Upper lobe of left lung (tissue), 4 donors: ENCODE measurements at regions not wholly inside any gene's neighbourhood (a gene's known extent, or its start where the extent isn't known, plus 50 kb on each side); places are given as distances from the start of the nearest gene placed in this dataset.
"Not testable (repeated sequence)": the region's sequence is repeated elsewhere in the genome, so short reads cannot be mapped to it uniquely, and the experiment has no call there.

Source experiments
- EP300 ChIP-seq, 4 donors: sonication (generic); formaldehyde crosslinking; IDR thresholded peaks; one replicate each; pipeline ENCODE4 v1.5.1; 2017; ENCODE audit warnings: antibody characterized with exemption in 4 of 4, control low read depth in 2 of 4
- POLR2A ChIP-seq, 4 donors: fragments of 450-650 bp; IDR thresholded peaks; one replicate each; pipeline ENCODE4 v1.5.1; 2016 to 2017; ENCODE audit warnings: antibody characterized with exemption in 4 of 4, mild to moderate bottlenecking in 2 of 4
- TF ChIP-seq, protein P1 (sequence below), 6 experiments: fragments of 450-650 bp in 4 of 6; fragments of 200-600 bp in 2 of 6; sonication (generic) in 2 of 6; IDR thresholded peaks; one replicate each; pipeline ENCODE4 v1.5.1; 2016 to 2019; ENCODE audit warnings: antibody characterized with exemption in 6 of 6

- TF ChIP-seq POLR2A, EP300 (IDR thresholded peaks at IDR 0.05): not testable (repeated sequence)
- TF ChIP-seq, protein P1, sequence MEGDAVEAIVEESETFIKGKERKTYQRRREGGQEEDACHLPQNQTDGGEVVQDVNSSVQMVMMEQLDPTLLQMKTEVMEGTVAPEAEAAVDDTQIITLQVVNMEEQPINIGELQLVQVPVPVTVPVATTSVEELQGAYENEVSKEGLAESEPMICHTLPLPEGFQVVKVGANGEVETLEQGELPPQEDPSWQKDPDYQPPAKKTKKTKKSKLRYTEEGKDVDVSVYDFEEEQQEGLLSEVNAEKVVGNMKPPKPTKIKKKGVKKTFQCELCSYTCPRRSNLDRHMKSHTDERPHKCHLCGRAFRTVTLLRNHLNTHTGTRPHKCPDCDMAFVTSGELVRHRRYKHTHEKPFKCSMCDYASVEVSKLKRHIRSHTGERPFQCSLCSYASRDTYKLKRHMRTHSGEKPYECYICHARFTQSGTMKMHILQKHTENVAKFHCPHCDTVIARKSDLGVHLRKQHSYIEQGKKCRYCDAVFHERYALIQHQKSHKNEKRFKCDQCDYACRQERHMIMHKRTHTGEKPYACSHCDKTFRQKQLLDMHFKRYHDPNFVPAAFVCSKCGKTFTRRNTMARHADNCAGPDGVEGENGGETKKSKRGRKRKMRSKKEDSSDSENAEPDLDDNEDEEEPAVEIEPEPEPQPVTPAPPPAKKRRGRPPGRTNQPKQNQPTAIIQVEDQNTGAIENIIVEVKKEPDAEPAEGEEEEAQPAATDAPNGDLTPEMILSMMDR (IDR thresholded peaks at IDR 0.05), result not testable (repeated sequence)
These were observed 89.2 kb downstream of the FOXD4L5 start for GRCh38 chr9:65195781-65196180.
